NCI-H2081 (cell line): ENCODE measurements at regions not wholly inside any gene's neighbourhood (a gene's known extent, or its start where the extent isn't known, plus 50 kb on each side); places are given as distances from the start of the nearest gene placed in this dataset.
"Not testable (repeated sequence)": the region's sequence is repeated elsewhere in the genome, so short reads cannot be mapped to it uniquely, and the experiment has no call there.

Experiments
- DNase-seq, 2 experiments: peaks; one replicate each; lab custom pipeline; 2025; lab: John Stamatoyannopoulos, UW

DNA sequence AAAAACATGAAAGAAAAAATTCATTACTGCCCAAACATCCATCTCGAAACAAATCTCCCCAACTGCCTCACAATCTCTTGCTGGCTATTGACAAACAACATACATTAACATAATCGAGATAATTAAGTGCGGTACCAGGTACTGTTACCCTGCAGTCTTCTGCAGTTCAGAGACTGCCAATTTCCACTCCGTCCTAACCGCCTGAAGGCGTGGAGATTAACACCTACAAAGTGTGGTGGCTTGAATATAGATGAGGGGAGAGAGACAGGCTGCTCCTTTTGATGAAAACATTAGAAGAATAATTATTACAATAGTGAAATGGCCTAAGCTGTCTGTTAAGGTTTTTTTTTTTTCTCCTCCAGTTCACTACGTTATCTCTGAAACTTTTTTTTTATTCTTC lies 258.9 kb upstream of the SOX4 start:
- DNase-seq = no peak

DNA sequence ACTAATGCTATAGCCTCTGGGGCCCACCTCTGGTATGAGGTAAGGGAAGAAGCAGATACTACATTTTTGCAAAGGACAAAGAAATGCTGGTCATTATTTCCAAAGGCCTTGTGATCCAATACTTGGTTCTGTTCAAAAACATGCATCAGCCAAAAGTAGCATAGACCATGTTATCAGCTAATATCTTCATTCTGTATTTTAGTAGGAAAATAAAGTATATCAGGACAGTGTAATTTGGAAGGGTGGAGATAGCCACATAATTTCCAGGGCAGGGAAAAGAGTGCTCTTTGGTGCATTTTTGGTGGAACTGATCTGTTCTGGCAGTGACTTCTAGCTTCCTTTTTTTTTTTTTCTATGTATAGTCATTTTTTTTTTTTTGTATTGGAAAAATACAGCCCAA lies 258.0 kb upstream of the SOX4 start:
- DNase-seq = no peak

- no peak for DNase-seq
These were observed 256.3 kb upstream of the SOX4 start for GRCh38 chr6:21337263-21337662.

- DNase-seq = no peak
These were observed 253.0 kb upstream of the SOX4 start for GRCh38 chr6:21340573-21340972.

DNA sequence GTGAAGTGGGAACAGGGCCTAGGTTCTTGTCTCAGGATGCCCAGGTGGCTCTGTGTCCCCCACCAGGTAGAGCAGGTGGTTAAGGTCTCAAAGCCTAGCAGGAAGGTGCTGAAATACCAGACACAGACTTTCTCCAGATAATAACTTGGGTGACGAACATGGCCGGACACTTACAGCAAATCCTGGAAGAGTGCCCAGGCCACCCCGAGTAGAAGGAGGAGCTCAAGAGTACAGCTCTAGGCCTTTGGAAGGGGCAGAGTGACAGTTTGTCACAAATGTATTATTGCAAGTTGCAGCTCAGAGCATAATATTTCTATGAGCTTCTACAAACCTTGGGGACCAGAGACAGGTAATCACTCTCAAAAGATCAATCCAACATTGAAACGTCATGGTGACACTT lies 251.6 kb upstream of the SOX4 start:
- DNase-seq = no peak

DNA sequence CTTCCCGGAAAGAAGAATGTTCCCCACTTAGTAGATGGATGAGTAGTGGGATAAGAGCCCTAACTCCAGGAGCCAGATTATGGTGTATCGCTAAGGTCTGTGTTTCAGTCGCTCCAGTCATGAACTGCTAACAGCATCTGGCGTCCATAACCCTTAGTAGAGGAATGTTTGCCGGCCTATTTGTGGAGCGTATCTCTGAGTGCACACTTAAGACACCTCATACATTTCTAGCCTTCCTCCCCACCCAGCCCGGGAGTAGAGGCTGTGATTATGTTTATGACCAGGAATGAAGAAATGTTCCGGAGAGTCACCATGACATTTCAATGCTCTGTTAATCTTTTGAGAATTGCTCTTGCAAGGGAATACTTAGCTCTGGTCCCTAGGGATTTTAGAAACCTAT lies 251.1 kb upstream of the SOX4 start:
- DNase-seq = no peak

- DNase-seq = not testable (repeated sequence)
These were observed 247.8 kb upstream of the SOX4 start for GRCh38 chr6:21345704-21346103.

DNA sequence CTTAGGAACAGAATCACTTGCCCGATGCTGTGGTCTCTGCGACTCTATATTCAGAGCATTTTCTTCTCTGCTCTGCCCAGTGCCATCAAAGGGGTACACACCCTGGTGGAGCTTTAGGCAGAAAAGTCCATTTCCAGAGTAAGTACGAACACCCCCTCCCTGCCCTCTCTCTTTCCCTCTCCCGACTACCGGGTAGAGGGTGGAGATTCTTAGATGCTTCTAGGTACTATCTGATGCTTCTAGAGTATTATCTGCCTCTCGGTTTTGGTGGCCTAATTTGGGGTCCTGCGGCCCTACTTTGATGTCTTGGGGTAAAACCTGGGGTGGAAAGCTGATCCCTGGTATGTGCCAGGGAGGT lies 245.4 kb upstream of the SOX4 start:
- DNase-seq = no peak

GRCh38 chr6:21348504-21349195 lies 244.9 kb upstream of the SOX4 start:
- DNase-seq = peak in 1 of 2 experiments; percentile 42

- DNase-seq = no peak
These were observed 243.7 kb upstream of the SOX4 start for GRCh38 chr6:21349834-21350233.

- DNase-seq = no peak
These were observed 242.6 kb upstream of the SOX4 start for GRCh38 chr6:21350926-21351325.

GRCh38 chr6:21352131-21352530 lies 241.4 kb upstream of the SOX4 start:
- no peak for DNase-seq

GRCh38 chr6:21354805-21355238 lies 238.7 kb upstream of the SOX4 start:
- DNase-seq = peak; percentile 32 to 73

DNA sequence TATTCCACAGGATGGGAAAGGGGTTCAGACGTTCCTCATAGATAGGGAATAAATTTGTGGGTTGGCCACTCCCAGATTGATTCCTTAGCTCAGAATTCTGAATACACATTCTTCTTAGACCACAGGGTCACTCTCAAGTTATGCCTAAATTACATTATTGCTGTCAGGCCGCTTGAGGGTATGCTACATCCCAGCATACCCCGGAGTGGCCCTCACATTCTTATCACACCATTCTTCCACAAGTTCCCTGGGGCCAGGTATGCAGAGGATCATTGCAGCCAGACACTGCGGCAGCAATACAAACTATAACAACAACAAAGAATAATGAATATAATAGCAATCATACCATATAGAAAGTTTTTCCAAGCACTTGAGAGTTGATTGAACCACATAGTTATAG lies 237.9 kb upstream of the SOX4 start:
- DNase-seq = no peak

GRCh38 chr6:21357262-21357661 lies 236.3 kb upstream of the SOX4 start:
- DNase-seq = no peak

DNA sequence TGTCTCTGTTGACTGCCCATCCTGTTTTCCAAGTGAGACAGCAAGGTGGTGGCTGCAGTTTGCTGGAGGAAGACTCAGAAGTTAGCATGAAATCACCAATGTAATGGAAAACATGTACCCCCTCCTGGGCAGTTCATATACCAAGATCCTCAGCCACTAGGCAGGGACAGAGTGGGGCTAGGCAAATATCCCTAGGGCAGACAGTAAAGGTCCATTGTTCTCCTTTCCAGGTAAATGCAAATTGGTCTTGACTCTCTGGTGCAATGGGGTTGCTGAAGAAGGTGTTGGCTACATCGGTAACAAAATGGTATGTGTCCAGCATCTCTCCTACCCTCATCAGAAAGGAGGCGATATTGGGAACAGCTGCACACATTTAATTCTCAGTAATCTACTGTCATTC lies 233.6 kb upstream of the SOX4 start:
- DNase-seq = no peak

GRCh38 chr6:21360336-21360735 lies 233.2 kb upstream of the SOX4 start:
- no peak for DNase-seq

GRCh38 chr6:21367148-21367547 lies 226.4 kb upstream of the SOX4 start:
- DNase-seq = no peak

DNA sequence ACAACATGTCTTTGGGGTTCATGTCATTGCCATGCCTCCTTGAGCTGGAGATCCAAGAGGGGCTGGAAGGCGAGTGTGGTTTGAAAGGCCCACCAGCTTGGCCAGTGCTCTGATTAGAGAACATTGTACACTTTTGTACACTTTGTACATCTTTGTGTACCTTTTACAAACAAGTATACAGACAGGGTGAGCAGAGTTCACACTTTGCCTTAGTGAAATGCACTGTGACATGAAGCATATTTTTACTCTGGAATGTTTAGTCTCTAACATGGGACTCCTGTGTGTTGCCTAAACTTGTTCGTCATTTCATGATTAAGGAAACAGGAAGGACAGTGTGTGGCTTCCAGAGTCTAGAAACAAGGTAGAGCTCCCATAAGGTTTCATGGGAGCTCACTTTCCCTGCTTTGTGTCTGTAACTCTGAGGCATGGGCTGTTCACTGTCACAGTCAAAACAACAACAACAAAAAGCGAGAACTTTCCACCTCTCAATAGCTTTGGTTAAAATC lies 225.8 kb upstream of the SOX4 start:
- DNase-seq = no peak

DNA sequence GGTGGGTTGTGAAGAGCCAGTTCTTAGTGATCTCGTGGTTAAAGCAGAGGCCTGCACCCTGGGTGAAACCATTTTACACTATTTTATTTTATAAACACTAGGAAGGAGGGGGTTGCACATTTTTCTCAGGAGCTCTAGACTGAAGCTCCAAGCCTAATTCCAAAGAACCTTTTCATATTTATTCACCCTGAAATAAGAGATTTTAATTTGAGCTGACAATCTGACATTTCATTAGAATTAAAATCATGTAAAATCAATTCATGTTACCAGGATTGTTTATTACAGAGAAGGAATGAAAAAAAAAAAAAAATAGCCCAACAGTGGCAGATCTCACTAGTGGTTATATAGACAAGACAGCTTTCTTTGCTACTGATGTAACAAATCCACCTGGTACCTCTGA lies 222.5 kb upstream of the SOX4 start:
- DNase-seq = no peak

DNA sequence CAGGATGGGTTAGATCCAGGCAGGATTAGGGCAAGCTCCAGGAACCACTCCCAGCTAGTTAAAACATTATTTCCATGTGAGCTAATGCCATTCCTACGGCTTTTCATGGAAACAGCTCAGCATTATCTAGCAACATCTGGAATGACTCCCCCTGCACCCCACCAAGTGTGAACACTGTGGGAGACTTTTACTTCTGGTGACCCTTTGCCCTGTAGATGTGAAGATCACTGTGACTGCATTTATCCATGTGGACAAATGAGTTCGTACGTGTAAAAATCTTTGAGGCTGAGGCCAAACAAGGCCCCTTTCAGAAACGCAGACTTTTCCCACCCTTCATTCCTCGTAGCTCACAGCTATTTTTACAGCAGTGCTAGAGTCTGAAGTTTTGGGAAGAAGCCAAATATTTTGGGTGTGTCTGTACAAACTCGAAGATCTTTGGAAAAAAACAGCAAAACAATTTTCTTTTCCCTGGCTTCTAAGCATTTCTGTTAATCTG lies 221.8 kb upstream of the SOX4 start:
- DNase-seq = no peak

DNA sequence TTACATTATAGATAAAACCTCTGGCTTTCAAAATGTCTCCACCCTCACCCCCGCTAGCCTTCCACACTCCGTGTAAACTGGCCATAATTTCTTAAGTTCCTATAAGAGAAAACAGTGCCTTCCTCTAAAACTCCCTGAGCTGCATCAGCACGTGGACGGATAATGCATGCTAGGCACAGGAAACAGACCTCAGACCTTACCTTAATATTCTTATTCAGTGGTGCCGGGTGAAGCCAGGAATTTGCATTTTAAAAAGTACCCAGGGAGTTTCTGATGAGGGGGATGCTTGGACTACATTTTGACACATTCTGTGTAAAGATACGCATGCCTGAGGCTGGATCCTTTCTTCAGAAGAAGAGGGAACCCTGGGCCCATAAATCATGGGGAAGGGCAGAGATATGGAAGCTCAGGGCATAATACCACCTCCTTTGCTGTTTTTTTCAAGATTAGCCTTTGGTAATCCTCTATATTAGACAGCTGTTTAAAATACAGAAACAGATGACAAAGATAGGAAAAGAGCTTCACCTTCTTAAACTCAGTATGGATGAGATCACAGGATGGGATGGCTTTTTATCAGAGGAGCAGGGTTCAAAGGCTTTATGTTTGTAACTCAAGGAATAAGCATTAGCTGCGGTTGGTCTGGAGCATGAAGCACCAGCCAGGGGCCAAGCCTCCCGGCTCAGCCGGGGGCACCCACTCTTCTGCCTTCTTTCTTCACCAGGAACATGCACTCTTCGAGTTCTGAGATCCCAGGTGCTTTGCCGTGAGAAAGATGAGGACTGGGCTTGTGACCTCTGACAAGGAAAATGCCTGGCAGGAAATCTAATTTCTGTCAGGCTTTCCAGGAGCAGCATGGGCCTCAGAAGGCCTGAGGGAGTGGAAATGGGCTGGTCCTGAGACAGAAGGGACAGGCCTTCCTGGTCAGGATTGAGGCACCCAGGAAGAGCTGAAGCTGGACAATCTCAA lies 218.1 kb upstream of the SOX4 start:
- DNase-seq = no peak

GRCh38 chr6:21377356-21377755 lies 216.2 kb upstream of the SOX4 start:
- DNase-seq = no peak
